ENCODE measurements at regions not wholly inside any gene's neighbourhood (a gene's known extent, or its start where the extent isn't known, plus 50 kb on each side); places are given as distances from the start of the nearest gene placed in this dataset.
"Not testable (repeated sequence)": the region's sequence is repeated elsewhere in the genome, so short reads cannot be mapped to it uniquely, and the experiment has no call there.

DNA sequence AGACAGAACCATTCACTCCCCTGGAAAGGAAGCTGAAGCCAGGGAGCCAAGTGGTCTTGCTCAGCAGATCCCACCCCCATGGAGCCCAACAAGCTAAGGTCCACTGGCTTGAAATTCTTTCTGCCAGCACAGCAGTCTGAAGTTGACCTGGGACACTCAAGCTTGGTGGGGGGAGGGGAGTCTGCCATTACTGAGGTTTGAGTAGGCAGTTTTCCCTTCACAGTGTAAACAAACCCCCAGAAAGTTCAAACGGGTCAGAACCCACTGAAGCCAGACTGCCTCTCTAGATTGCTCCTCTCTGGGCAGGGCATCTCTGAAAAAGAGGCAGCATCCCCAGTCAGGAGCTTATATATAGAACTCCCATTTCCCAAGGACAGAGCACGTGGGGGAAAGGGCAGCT lies 72.8 kb upstream of the NECTIN3 start:
- CTCF ChIA-PET; H3K36me3 ChIP-seq (ENCODE audit: control insufficient read depth in 2 of 2, insufficient read depth in 2 of 2, low read length in 1 of 2); H3K9ac ChIP-seq (ENCODE audit: control insufficient read depth, insufficient read depth, low read length); H3K4me3 ChIP-seq; DNase-seq (ENCODE audit: low read depth, low spot score); H3K9me3 ChIP-seq (replicated peaks; ENCODE audit: control insufficient read depth, insufficient read depth, low read length); H3K4me1 ChIP-seq (ENCODE audit: control insufficient read depth, insufficient read depth, low read length); POLR2A ChIA-PET; H3K27me3 ChIP-seq (replicated peaks in 1 of 2; ENCODE audit: control insufficient read depth in 2 of 2, insufficient read depth in 2 of 2, low read length in 1 of 2); H3K79me2 ChIP-seq (ENCODE audit: control insufficient read depth, insufficient read depth, low read length); FAIRE-seq; intact Hi-C loops (cut with micrococcal nuclease; ENCODE audit: unreplicated experiment); RAD21 ChIA-PET (ENCODE audit: unreplicated experiment); H2AFZ ChIP-seq (ENCODE audit: control insufficient read depth, low read depth, low read length); BruUV-seq (replicated peaks); ATAC-seq; H3K27ac ChIP-seq (ENCODE audit: control insufficient read depth, insufficient read depth); H4K20me1 ChIP-seq (ENCODE audit: control insufficient read depth, insufficient read depth); H3K4me2 ChIP-seq (ENCODE audit: control insufficient read depth, insufficient read depth); SMC1A ChIA-PET (ENCODE audit: uncharacterized antibody, unreplicated experiment); in situ Hi-C loops (cut with MboI): not testable (repeated sequence)
- 8% methylated on average over 2 of the region's 2 CpGs for WGBS (ENCODE audit: insufficient coverage, insufficient replicate concordance, low lambda C conversion rate, missing lambda C conversion rate)

DNA sequence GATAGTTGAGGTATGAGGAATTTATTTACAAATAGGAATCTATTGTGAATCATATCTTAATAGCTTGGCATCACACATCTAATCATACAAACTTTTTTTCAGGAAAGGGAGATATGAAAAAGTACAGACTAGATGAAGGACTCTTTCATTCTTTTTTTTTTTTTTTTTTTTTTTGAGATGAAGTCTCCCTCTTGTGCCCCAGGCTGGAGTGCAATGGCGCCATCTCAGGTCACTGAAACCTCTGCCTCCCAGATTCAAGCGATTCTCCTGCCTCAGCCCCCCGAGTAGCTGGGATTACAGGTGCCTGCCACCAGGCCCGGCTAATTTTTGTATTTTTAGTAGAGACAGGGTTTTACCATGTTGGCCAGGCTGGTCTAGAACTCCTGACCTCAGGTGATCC lies 65.1 kb upstream of the NECTIN3 start:
- RAD21 ChIA-PET (ENCODE audit: unreplicated experiment); DNase-seq (ENCODE audit: low read depth, low spot score); in situ Hi-C loops (cut with MboI); intact Hi-C loops (cut with micrococcal nuclease; ENCODE audit: unreplicated experiment); H2AFZ ChIP-seq (ENCODE audit: control insufficient read depth, low read depth, low read length); H3K27me3 ChIP-seq (replicated peaks in 1 of 2; ENCODE audit: control insufficient read depth in 2 of 2, insufficient read depth in 2 of 2, low read length in 1 of 2); BruUV-seq (replicated peaks); H4K20me1 ChIP-seq (ENCODE audit: control insufficient read depth, insufficient read depth); H3K4me3 ChIP-seq; ATAC-seq; H3K9me3 ChIP-seq (replicated peaks; ENCODE audit: control insufficient read depth, insufficient read depth, low read length); FAIRE-seq; H3K4me1 ChIP-seq (ENCODE audit: control insufficient read depth, insufficient read depth, low read length); H3K9ac ChIP-seq (ENCODE audit: control insufficient read depth, insufficient read depth, low read length); CTCF ChIA-PET; POLR2A ChIA-PET; H3K79me2 ChIP-seq (ENCODE audit: control insufficient read depth, insufficient read depth, low read length); H3K4me2 ChIP-seq (ENCODE audit: control insufficient read depth, insufficient read depth); H3K36me3 ChIP-seq (ENCODE audit: control insufficient read depth in 2 of 2, insufficient read depth in 2 of 2, low read length in 1 of 2); H3K27ac ChIP-seq (ENCODE audit: control insufficient read depth, insufficient read depth): not testable (repeated sequence)
- SMC1A ChIA-PET (ENCODE audit: uncharacterized antibody, unreplicated experiment), result interaction anchor here (1.5 kb wide), 1 partner anchor 20 kb away, joined by 5 read pairs; no protein-coding TSS in a partner anchor
- WGBS (ENCODE audit: insufficient coverage, insufficient replicate concordance, low lambda C conversion rate, missing lambda C conversion rate), result 36% methylated on average over 4 of the region's 4 CpGs

All from GM12878 (cell line).